Activated naive CD8-positive, alpha-beta T cell treated with anti-CD3 and anti-CD28 coated beads, Interleukin-2, amount 10 ng/mL, durations not matched to agents 7 days and 5 days (primary cell): ENCODE measurements at regions not wholly inside any gene's neighbourhood (a gene's known extent, or its start where the extent isn't known, plus 50 kb on each side); places are given as distances from the start of the nearest gene placed in this dataset.

ENCODE experiments used
- ATAC-seq: fragments of 150-1000 bp; cut with Tn5 transposase; one replicate; pipeline ENCODE4 v1.10.0; 2021; ENCODE audit warnings: low read depth, moderate library complexity
- POLR2A ChIA-PET: fragments of 350-600 bp; sonication (Branson Sonifier 250); formaldehyde crosslinking; loops from one replicate; lab custom pipeline; 2021; ENCODE audit warnings: antibody characterized with exemption; lab: Charles Lee
- DNase-seq: peaks from one replicate; pipeline ENCODE4 v3.0.0; 2021
- H3K27ac Mint-ChIP-seq: one replicate; pipeline ENCODE4 v1.8.0; 2022; ENCODE audit warnings: mild to moderate bottlenecking, mixed read lengths
- H3K27me3 Mint-ChIP-seq: one replicate; pipeline ENCODE4 v1.8.0; 2022; ENCODE audit warnings: mild to moderate bottlenecking, moderate library complexity, mixed read lengths
- H3K36me3 Mint-ChIP-seq: one replicate; pipeline ENCODE4 v1.8.0; 2021; ENCODE audit warnings: mild to moderate bottlenecking, mixed read lengths
- H3K4me1 Mint-ChIP-seq: one replicate; pipeline ENCODE4 v1.8.0; 2021; ENCODE audit warnings: mixed read lengths
- H3K4me3 Mint-ChIP-seq: one replicate; pipeline ENCODE4 v1.8.0; 2022; ENCODE audit warnings: mild to moderate bottlenecking, moderate library complexity, mixed read lengths
- H3K9me3 Mint-ChIP-seq: one replicate; pipeline ENCODE4 v1.8.0; 2021; ENCODE audit warnings: mixed read lengths

GRCh38 chr1:81453367-81453703, 347.4 kb upstream of the ADGRL2 start:
- DNase-seq: no peak
- H3K27me3 Mint-ChIP-seq: no peaks in the 10 kb centered on the region
- H3K9me3 Mint-ChIP-seq: no peaks in the 10 kb centered on the region
- H3K36me3 Mint-ChIP-seq: no peaks in the 10 kb centered on the region
- no peak overlapping the region for H3K4me3 Mint-ChIP-seq
- POLR2A ChIA-PET: no interaction called here
- H3K4me1 Mint-ChIP-seq: no peaks in the 10 kb centered on the region
- no peak for ATAC-seq
- H3K27ac Mint-ChIP-seq: no peak overlapping the region

GRCh38 chr1:81452693-81453366, 347.9 kb upstream of the ADGRL2 start:
- POLR2A ChIA-PET: no interaction called here
- no peaks in the 10 kb centered on the region for H3K9me3 Mint-ChIP-seq
- H3K4me3 Mint-ChIP-seq: no peak overlapping the region
- H3K4me1 Mint-ChIP-seq: no peaks in the 10 kb centered on the region
- no peak for ATAC-seq
- no peaks in the 10 kb centered on the region for H3K27me3 Mint-ChIP-seq
- H3K36me3 Mint-ChIP-seq: no peaks in the 10 kb centered on the region
- no peak for DNase-seq
- no peak overlapping the region for H3K27ac Mint-ChIP-seq

GRCh38 chr1:81449786-81450185, 350.9 kb upstream of the ADGRL2 start:
- no peak for DNase-seq
- ATAC-seq: no peak
- no peaks in the 10 kb centered on the region for H3K36me3 Mint-ChIP-seq
- H3K27me3 Mint-ChIP-seq: no peaks in the 10 kb centered on the region
- H3K27ac Mint-ChIP-seq: no peak overlapping the region
- H3K4me1 Mint-ChIP-seq: no peaks in the 10 kb centered on the region
- POLR2A ChIA-PET: no interaction called here
- H3K9me3 Mint-ChIP-seq: no peaks in the 10 kb centered on the region
- H3K4me3 Mint-ChIP-seq: no peak overlapping the region

GRCh38 chr1:81446000-81446669, 354.6 kb upstream of the ADGRL2 start:
- Mint-ChIP-seq H3K36me3 (no peaks in the 10 kb centered on the region), H3K9me3 (no peaks in the 10 kb centered on the region), H3K4me1 (no peaks in the 10 kb centered on the region), H3K27ac (no peak overlapping the region), H3K4me3 (no peak overlapping the region), H3K27me3 (no peaks in the 10 kb centered on the region)
- no peak for ATAC-seq
- DNase-seq: no peak
- POLR2A ChIA-PET: no interaction called here

GRCh38 chr1:81443288-81443687, 357.4 kb upstream of the ADGRL2 start:
- Mint-ChIP-seq H3K9me3 (peaks cover 3% of the 10 kb centered on the region), H3K4me1 (no peaks in the 10 kb centered on the region), H3K4me3 (no peak overlapping the region), H3K27ac (no peak overlapping the region), H3K36me3 (no peaks in the 10 kb centered on the region), H3K27me3 (no peaks in the 10 kb centered on the region)
- POLR2A ChIA-PET: no interaction called here
- ATAC-seq (no peak), DNase-seq (no peak)

GRCh38 chr1:81439046-81439823, 361.5 kb upstream of the ADGRL2 start:
- H3K4me3 Mint-ChIP-seq: no peak overlapping the region
- H3K27me3 Mint-ChIP-seq: no peaks in the 10 kb centered on the region
- no peak overlapping the region for H3K27ac Mint-ChIP-seq
- POLR2A ChIA-PET: no interaction called here
- DNase-seq: no peak
- H3K4me1 Mint-ChIP-seq: no peaks in the 10 kb centered on the region
- peaks cover 3% of the 10 kb centered on the region for H3K9me3 Mint-ChIP-seq
- ATAC-seq: no peak
- H3K36me3 Mint-ChIP-seq: no peaks in the 10 kb centered on the region

GRCh38 chr1:81437649-81438048, 363.1 kb upstream of the ADGRL2 start:
- DNase-seq: no peak
- no peak overlapping the region for H3K27ac Mint-ChIP-seq
- H3K27me3 Mint-ChIP-seq: no peaks in the 10 kb centered on the region
- no peak overlapping the region for H3K4me3 Mint-ChIP-seq
- no peaks in the 10 kb centered on the region for H3K4me1 Mint-ChIP-seq
- H3K9me3 Mint-ChIP-seq: peaks cover 3% of the 10 kb centered on the region
- H3K36me3 Mint-ChIP-seq: no peaks in the 10 kb centered on the region
- no peak for ATAC-seq
- POLR2A ChIA-PET: no interaction called here

GRCh38 chr1:81437213-81437612, 363.5 kb upstream of the ADGRL2 start:
- no peaks in the 10 kb centered on the region for H3K36me3 Mint-ChIP-seq
- H3K9me3 Mint-ChIP-seq: peaks cover 3% of the 10 kb centered on the region
- POLR2A ChIA-PET: no interaction called here
- no peaks in the 10 kb centered on the region for H3K27me3 Mint-ChIP-seq
- H3K4me3 Mint-ChIP-seq: no peak overlapping the region
- no peaks in the 10 kb centered on the region for H3K4me1 Mint-ChIP-seq
- ATAC-seq (no peak), DNase-seq (no peak)
- no peak overlapping the region for H3K27ac Mint-ChIP-seq

GRCh38 chr1:81435175-81435574, 365.6 kb upstream of the ADGRL2 start:
- Mint-ChIP-seq H3K36me3 (no peaks in the 10 kb centered on the region), H3K4me1 (no peaks in the 10 kb centered on the region), H3K9me3 (peaks cover 1% of the 10 kb centered on the region), H3K4me3 (no peak overlapping the region), H3K27ac (no peak overlapping the region), H3K27me3 (no peaks in the 10 kb centered on the region)
- no peak for ATAC-seq
- DNase-seq: no peak
- POLR2A ChIA-PET: no interaction called here

- Mint-ChIP-seq H3K9me3 (no peaks in the 10 kb centered on the region), H3K36me3 (no peaks in the 10 kb centered on the region)
- POLR2A ChIA-PET: no interaction called here
Measured at GRCh38 chr1:81433676-81434075, 367.1 kb upstream of the ADGRL2 start.

GRCh38 chr1:81432654-81433109, 368.1 kb upstream of the ADGRL2 start:
- no peak overlapping the region for H3K4me3 Mint-ChIP-seq
- no peak overlapping the region for H3K27ac Mint-ChIP-seq
- H3K27me3 Mint-ChIP-seq: no peaks in the 10 kb centered on the region
- ATAC-seq (no peak), DNase-seq (no peak)
- POLR2A ChIA-PET: no interaction called here
- no peaks in the 10 kb centered on the region for H3K36me3 Mint-ChIP-seq
- no peaks in the 10 kb centered on the region for H3K4me1 Mint-ChIP-seq
- H3K9me3 Mint-ChIP-seq: no peaks in the 10 kb centered on the region

More at GRCh38 chr1:81433676-81434075, 367.1 kb upstream of the ADGRL2 start:
- no peaks in the 10 kb centered on the region for H3K4me1 Mint-ChIP-seq
- H3K27ac Mint-ChIP-seq: no peak overlapping the region
- DNase-seq (no peak), ATAC-seq (no peak)
- no peaks in the 10 kb centered on the region for H3K27me3 Mint-ChIP-seq
- H3K4me3 Mint-ChIP-seq: no peak overlapping the region

GRCh38 chr1:81432059-81432458, 368.7 kb upstream of the ADGRL2 start:
- H3K27ac Mint-ChIP-seq: no peak overlapping the region

GRCh38 chr1:81431624-81432000, 369.1 kb upstream of the ADGRL2 start:
- Mint-ChIP-seq H3K27me3 (no peaks in the 10 kb centered on the region), H3K36me3 (no peaks in the 10 kb centered on the region), H3K4me3 (no peak overlapping the region), H3K4me1 (no peaks in the 10 kb centered on the region), H3K9me3 (peaks cover 5% of the 10 kb centered on the region), H3K27ac (no peak overlapping the region)
- DNase-seq (no peak), ATAC-seq (no peak)
- POLR2A ChIA-PET: no interaction called here

More at GRCh38 chr1:81432059-81432458, 368.7 kb upstream of the ADGRL2 start:
- POLR2A ChIA-PET: no interaction called here
- Mint-ChIP-seq H3K36me3 (no peaks in the 10 kb centered on the region), H3K4me1 (no peaks in the 10 kb centered on the region), H3K4me3 (no peak overlapping the region), H3K9me3 (peaks cover 3% of the 10 kb centered on the region), H3K27me3 (no peaks in the 10 kb centered on the region)
- DNase-seq (no peak), ATAC-seq (no peak)
